ENCODE measurements at regions not wholly inside any gene's neighbourhood (a gene's known extent, or its start where the extent isn't known, plus 50 kb on each side); places are given as distances from the start of the nearest gene placed in this dataset.
"Not testable (repeated sequence)": the region's sequence is repeated elsewhere in the genome, so short reads cannot be mapped to it uniquely, and the experiment has no call there.

GRCh38 chr2:175317751-175318150, 136.2 kb upstream of the ATP5MC3 start:
- DNase-seq: no peak

GRCh38 chr2:175312137-175312536, 130.6 kb upstream of the ATP5MC3 start:
- no peak for DNase-seq

- DNase-seq: no peak
These were observed 129.4 kb upstream of the ATP5MC3 start for GRCh38 chr2:175310813-175311504.

GRCh38 chr2:175309799-175310198, 128.3 kb upstream of the ATP5MC3 start:
- no peak for DNase-seq

GRCh38 chr2:175308005-175308404, 126.5 kb upstream of the ATP5MC3 start:
- no peak for DNase-seq

GRCh38 chr2:175304541-175304940, 123.0 kb upstream of the ATP5MC3 start:
- DNase-seq: no peak

GRCh38 chr2:175293776-175294175, 112.3 kb upstream of the ATP5MC3 start:
- no peak for DNase-seq

GRCh38 chr2:175293195-175293594, 111.7 kb upstream of the ATP5MC3 start:
- no peak for DNase-seq

- no peak for DNase-seq
These were observed 101.4 kb upstream of the ATP5MC3 start for GRCh38 chr2:175282886-175283285.

- no peak for DNase-seq
These were observed 100.8 kb upstream of the ATP5MC3 start for GRCh38 chr2:175282300-175282699.

GRCh38 chr2:175277772-175278171, 96.3 kb upstream of the ATP5MC3 start:
- DNase-seq: no peak

- DNase-seq: no peak
These were observed 94.0 kb upstream of the ATP5MC3 start for GRCh38 chr2:175275539-175275938.

- no peak for DNase-seq
These were observed 77.7 kb upstream of the ATP5MC3 start for GRCh38 chr2:175259164-175259563.

GRCh38 chr2:175256806-175257585, 75.5 kb upstream of the ATP5MC3 start:
- DNase-seq: no peak

- not testable (repeated sequence) for DNase-seq
These were observed 74.9 kb upstream of the ATP5MC3 start for GRCh38 chr2:175256391-175256790.

GRCh38 chr2:175253871-175254270, 72.4 kb upstream of the ATP5MC3 start:
- DNase-seq: no peak

GRCh38 chr2:175251425-175252041, 70.0 kb upstream of the ATP5MC3 start:
- DNase-seq: no peak

GRCh38 chr2:175247159-175247558, 65.6 kb upstream of the ATP5MC3 start:
- no peak for DNase-seq

GRCh38 chr2:175244697-175245096, 63.2 kb upstream of the ATP5MC3 start:
- DNase-seq: no peak

- no peak for DNase-seq
These were observed 60.2 kb upstream of the ATP5MC3 start for GRCh38 chr2:175241691-175242090.

- not testable (repeated sequence) for DNase-seq
These were observed 58.5 kb upstream of the ATP5MC3 start for GRCh38 chr2:175240033-175240432.

GRCh38 chr2:175236930-175237329, 55.4 kb upstream of the ATP5MC3 start:
- DNase-seq: no peak

GRCh38 chr2:175234650-175235049, 53.1 kb upstream of the ATP5MC3 start:
- DNase-seq: no peak

- DNase-seq: no peak
These were observed 52.6 kb upstream of the ATP5MC3 start for GRCh38 chr2:175234153-175234552.

All from effector CD4-positive, alpha-beta T cell (primary cell).